CD14-positive monocyte (primary cell): ENCODE measurements at regions not wholly inside any gene's neighbourhood (a gene's known extent, or its start where the extent isn't known, plus 50 kb on each side); places are given as distances from the start of the nearest gene placed in this dataset.
"Not testable (repeated sequence)": the region's sequence is repeated elsewhere in the genome, so short reads cannot be mapped to it uniquely, and the experiment has no call there.

Source experiments
- DNase-seq, 3 donors: peaks; one replicate each; pipeline ENCODE4 v3.0.0-alpha.2; 2011 to 2022
- H2AFZ ChIP-seq: 2 replicates; pipeline ENCODE4 v1.6.0; 2012; ENCODE audit warnings: mild to moderate bottlenecking, low read depth, low read length, inconsistent platforms; ENCODE audit not compliant: insufficient read depth, poor library complexity, severe bottlenecking
- H3K27ac ChIP-seq, 2 donors: 1 replicate in 1 of 2; 2 replicates in 1 of 2; pipeline ENCODE4 v1.5.1; 2012 to 2013; ENCODE audit warnings: low read length in 2 of 2, control low read depth in 1 of 2, inconsistent platforms in 1 of 2, low read depth in 1 of 2, mild to moderate bottlenecking in 1 of 2
- H3K27me3 ChIP-seq, 2 donors: one replicate each; pipeline versions ENCODE4 v1.6.0 to v1.6.1; 2011 to 2013; ENCODE audit warnings: low read length in 2 of 2; ENCODE audit not compliant: control insufficient read depth in 2 of 2, insufficient read depth in 2 of 2
- H3K36me3 ChIP-seq, 2 donors: replicated peaks in 1 of 2; 1 replicate in 1 of 2; 2 replicates in 1 of 2; pipeline versions ENCODE4 v1.5.1 to v1.6.1; 2012 to 2013; ENCODE audit warnings: low read length in 2 of 2, control low read depth in 1 of 2, inconsistent platforms in 1 of 2, mild to moderate bottlenecking in 1 of 2; ENCODE audit not compliant: insufficient read depth in 2 of 2, control insufficient read depth in 1 of 2
- H3K4me1 ChIP-seq, 2 donors: 1 replicate in 1 of 2; 2 replicates in 1 of 2; pipeline versions ENCODE4 v1.5.1 to v1.6.1; 2012 to 2013; ENCODE audit warnings: low read length in 2 of 2, control low read depth in 1 of 2, inconsistent platforms in 1 of 2, mild to moderate bottlenecking in 1 of 2, moderate library complexity in 1 of 2; ENCODE audit not compliant: insufficient read depth in 2 of 2, control insufficient read depth in 1 of 2
- H3K4me2 ChIP-seq: replicated peaks from 2 replicates; pipeline ENCODE3; 2012; ENCODE audit warnings: low read length, moderate library complexity, mild to moderate bottlenecking; ENCODE audit not compliant: poor library complexity, severe bottlenecking; ENCODE audit errors: extremely low read depth
- H3K4me3 ChIP-seq, 3 experiments: fragments of 200-600 bp in 1 of 3; sonication (generic) in 1 of 3; replicated peaks in 1 of 3; 1 replicate in 2 of 3; 2 replicates in 1 of 3; pipeline ENCODE4 v1.5.1; 2011 to 2013; ENCODE audit warnings: low read length in 3 of 3, mild to moderate bottlenecking in 3 of 3, control low read depth in 2 of 3, low read depth in 2 of 3, inconsistent platforms in 1 of 3, moderate library complexity in 1 of 3
- H3K79me2 ChIP-seq: 2 replicates; pipeline ENCODE4 v1.6.0; 2012; ENCODE audit warnings: mild to moderate bottlenecking, control low read depth, inconsistent platforms, low read length, moderate library complexity; ENCODE audit not compliant: insufficient read depth
- H3K9ac ChIP-seq: 2 replicates; pipeline ENCODE4 v1.6.0; 2017; ENCODE audit warnings: low read length, mild to moderate bottlenecking; ENCODE audit not compliant: insufficient read depth, poor library complexity, severe bottlenecking
- H3K9me3 ChIP-seq, 2 donors: replicated peaks in 1 of 2; 1 replicate in 1 of 2; 2 replicates in 1 of 2; pipeline versions ENCODE4 v1.5.1 to v1.6.1; 2012 to 2013; ENCODE audit warnings: low read length in 2 of 2, control low read depth in 1 of 2; ENCODE audit not compliant: control insufficient read depth in 1 of 2, insufficient read depth in 1 of 2
- H4K20me1 ChIP-seq: 2 replicates; pipeline ENCODE4 v1.6.0; 2012; ENCODE audit warnings: mild to moderate bottlenecking, low read length, control low read depth, moderate library complexity; ENCODE audit not compliant: insufficient read depth
- H3K27ac Mint-ChIP-seq, 7 donors: one replicate each; pipeline ENCODE4 v1.8.0; 2020; ENCODE audit warnings: mild to moderate bottlenecking in 7 of 7, mixed read lengths in 7 of 7, moderate library complexity in 6 of 7, inconsistent platforms in 2 of 7
- H3K27me3 Mint-ChIP-seq, 3 donors: one replicate each; pipeline ENCODE4 v1.8.0; 2021 to 2022; ENCODE audit warnings: low read depth in 3 of 3, mild to moderate bottlenecking in 3 of 3, mixed read lengths in 3 of 3, moderate library complexity in 3 of 3, inconsistent platforms in 1 of 3
- H3K36me3 Mint-ChIP-seq, 2 donors: one replicate each; pipeline ENCODE4 v1.8.0; 2020; ENCODE audit warnings: mixed read lengths in 2 of 2, inconsistent platforms in 1 of 2, mild to moderate bottlenecking in 1 of 2
- H3K4me1 Mint-ChIP-seq: one replicate; pipeline ENCODE4 v1.8.0; 2020; ENCODE audit warnings: mild to moderate bottlenecking, mixed read lengths
- H3K4me3 Mint-ChIP-seq, 2 donors: one replicate each; pipeline ENCODE4 v1.8.0; 2020; ENCODE audit warnings: mild to moderate bottlenecking in 2 of 2, mixed read lengths in 2 of 2, moderate library complexity in 1 of 2
- H3K9me3 Mint-ChIP-seq, 7 donors: one replicate each; pipeline ENCODE4 v1.8.0; 2020 to 2022; ENCODE audit warnings: mixed read lengths in 7 of 7, mild to moderate bottlenecking in 6 of 7, moderate library complexity in 6 of 7, inconsistent platforms in 2 of 7
- WGBS: methylation state at CpG from one replicate; pipeline ENCODE4 v1.1.5; 2013; ENCODE audit warnings: missing lambda C conversion rate; ENCODE audit not compliant: insufficient coverage; 5-methylcytosine and 5-hydroxymethylcytosine counted together
- intact Hi-C, 2 donors: fragments of 100-400 bp; cut with micrococcal nuclease; formaldehyde crosslinking; loops; one replicate each; pipeline versions ENCODE4 v1.15.0 to v1.15.1; 2023
- TF ChIP-seq, protein P1 (sequence below): fragments of 200-600 bp; IDR thresholded peaks from one replicate; pipeline ENCODE4 v1.8.0; 2022; ENCODE audit warnings: antibody characterized with exemption, mild to moderate bottlenecking

- H3K4me1 Mint-ChIP-seq, result no peaks in the 10 kb centered on the region
These were observed 430.1 kb upstream of the FGF16 start for GRCh38 chrX:77017093-77017492.

DNA sequence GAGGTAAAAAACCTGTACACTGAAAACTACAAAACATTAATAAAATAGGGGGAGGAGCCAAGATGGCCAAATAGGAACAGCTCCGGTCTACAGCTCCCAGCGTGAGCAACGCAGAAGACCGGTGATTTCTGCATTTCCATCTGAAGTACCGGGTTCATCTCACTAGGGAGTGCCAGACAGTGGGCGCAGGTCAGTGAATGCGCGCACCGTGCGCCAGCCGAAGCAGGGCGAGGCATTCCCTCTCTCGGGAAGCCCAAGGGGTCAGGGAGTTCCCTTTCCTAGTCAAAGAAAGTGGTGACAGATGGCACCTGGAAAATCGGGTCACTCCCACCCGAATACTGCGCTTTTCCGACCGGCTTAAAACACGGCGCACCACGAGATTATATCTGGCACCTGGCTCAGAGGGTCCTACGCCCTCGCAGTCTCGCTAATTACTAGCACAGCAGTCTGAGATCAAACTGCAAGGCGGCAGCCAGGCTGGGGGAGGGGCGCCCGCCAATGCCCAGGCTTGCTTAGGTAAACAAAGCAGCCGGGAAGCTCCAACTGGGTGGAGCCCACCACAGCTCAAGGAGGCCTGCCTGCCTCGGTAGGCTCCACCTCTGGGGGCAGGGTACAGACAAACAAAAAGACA, 400.9 kb upstream of the FGF16 start:
- H2AFZ ChIP-seq, DNase-seq, H3K27me3 ChIP-seq, intact Hi-C loops, H3K27ac ChIP-seq, H3K4me1 ChIP-seq, H3K27ac Mint-ChIP-seq, H3K4me2 ChIP-seq, H3K27me3 Mint-ChIP-seq, H3K36me3 ChIP-seq, H3K36me3 Mint-ChIP-seq, H3K4me1 Mint-ChIP-seq, H3K9ac ChIP-seq, H3K79me2 ChIP-seq, H4K20me1 ChIP-seq, H3K9me3 ChIP-seq, H3K4me3 ChIP-seq: not testable (repeated sequence)
- 0% methylated on average over 22 of the region's 29 CpGs for WGBS
- Mint-ChIP-seq H3K4me3 (peak overlapping the region in 1 of 2 donors; percentile 64), H3K9me3 (peaks cover 0 to 15% (median 4%) of the 10 kb centered on the region in 7 donors)

More at GRCh38 chrX:77017093-77017492, 430.1 kb upstream of the FGF16 start:
- H3K9ac ChIP-seq, result no peak overlapping the region
- H3K4me1 ChIP-seq, result no peaks in the 10 kb centered on the region
- H3K27me3 ChIP-seq, result no peaks in the 10 kb centered on the region
- Mint-ChIP-seq H3K4me3 (no peak overlapping the region), H3K9me3 (peaks cover 0 to 7% (median 2%) of the 10 kb centered on the region in 7 donors), H3K27ac (no peak overlapping the region), H3K36me3 (no peaks in the 10 kb centered on the region), H3K27me3 (no peaks in the 10 kb centered on the region)
- H3K36me3 ChIP-seq, result no peaks in the 10 kb centered on the region
- no peaks in the 10 kb centered on the region for H3K79me2 ChIP-seq
- no CpG with 5 or more reads among the region's 3 CpGs for WGBS
- intact Hi-C loops, result no loop called here
- H3K4me2 ChIP-seq, result no peak overlapping the region
- TF ChIP-seq, protein P1, sequence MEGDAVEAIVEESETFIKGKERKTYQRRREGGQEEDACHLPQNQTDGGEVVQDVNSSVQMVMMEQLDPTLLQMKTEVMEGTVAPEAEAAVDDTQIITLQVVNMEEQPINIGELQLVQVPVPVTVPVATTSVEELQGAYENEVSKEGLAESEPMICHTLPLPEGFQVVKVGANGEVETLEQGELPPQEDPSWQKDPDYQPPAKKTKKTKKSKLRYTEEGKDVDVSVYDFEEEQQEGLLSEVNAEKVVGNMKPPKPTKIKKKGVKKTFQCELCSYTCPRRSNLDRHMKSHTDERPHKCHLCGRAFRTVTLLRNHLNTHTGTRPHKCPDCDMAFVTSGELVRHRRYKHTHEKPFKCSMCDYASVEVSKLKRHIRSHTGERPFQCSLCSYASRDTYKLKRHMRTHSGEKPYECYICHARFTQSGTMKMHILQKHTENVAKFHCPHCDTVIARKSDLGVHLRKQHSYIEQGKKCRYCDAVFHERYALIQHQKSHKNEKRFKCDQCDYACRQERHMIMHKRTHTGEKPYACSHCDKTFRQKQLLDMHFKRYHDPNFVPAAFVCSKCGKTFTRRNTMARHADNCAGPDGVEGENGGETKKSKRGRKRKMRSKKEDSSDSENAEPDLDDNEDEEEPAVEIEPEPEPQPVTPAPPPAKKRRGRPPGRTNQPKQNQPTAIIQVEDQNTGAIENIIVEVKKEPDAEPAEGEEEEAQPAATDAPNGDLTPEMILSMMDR, result no peak
- no peak for DNase-seq
- no peaks in the 10 kb centered on the region for H3K9me3 ChIP-seq
- H3K27ac ChIP-seq, result no peak overlapping the region
- H2AFZ ChIP-seq, result no peak overlapping the region
- no peaks in the 10 kb centered on the region for H4K20me1 ChIP-seq
- H3K4me3 ChIP-seq, result no peak overlapping the region
